NCI-H446 (cell line): ENCODE measurements at regions not wholly inside any gene's neighbourhood (a gene's known extent, or its start where the extent isn't known, plus 50 kb on each side); places are given as distances from the start of the nearest gene placed in this dataset.

Experiments used
- DNase-seq, 2 experiments: peaks; one replicate each; lab custom pipeline; 2025; lab: John Stamatoyannopoulos, UW

DNA sequence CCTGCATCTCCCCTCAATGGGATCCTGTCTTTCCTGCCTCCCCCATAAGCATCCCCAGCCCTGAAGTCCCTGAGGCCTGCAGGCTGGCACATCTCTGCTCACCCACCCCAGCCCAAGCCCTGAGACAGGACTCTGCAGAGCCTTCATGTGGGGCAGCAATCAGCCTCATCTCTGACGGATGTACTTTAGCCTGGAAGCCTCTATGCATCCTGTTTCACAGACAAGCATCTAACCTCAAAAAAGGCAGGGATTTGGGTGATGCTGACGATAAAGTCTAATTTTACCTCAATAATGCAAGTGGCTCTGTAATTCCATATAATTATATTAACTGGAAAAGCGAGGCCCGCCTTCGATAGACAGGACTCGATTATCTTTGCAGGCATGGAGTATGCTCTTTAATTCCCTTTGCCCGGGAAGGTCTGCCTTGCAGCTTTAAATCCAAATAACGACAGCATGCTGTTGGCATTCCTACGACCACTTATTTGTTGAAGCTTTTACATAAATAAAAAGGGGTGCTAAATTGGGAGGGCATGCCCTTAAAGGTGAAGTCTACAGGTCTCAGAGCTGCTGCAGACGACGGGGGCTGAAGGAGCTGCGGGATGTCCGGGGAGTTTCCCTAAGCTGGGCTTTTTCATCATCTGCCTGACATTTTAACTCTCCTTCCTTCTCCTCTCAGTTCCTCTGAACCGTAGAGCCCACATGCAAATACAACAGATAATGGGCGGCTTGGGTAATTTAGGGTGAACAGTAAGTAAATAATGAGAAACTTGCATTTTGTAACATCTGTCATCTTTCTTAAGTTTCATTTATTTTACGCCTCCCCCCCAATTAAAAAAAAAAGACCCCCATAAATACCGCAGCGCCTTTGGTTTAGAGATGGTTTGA is 211.5 kb downstream of the URI1 start:
- no peak for DNase-seq

DNA sequence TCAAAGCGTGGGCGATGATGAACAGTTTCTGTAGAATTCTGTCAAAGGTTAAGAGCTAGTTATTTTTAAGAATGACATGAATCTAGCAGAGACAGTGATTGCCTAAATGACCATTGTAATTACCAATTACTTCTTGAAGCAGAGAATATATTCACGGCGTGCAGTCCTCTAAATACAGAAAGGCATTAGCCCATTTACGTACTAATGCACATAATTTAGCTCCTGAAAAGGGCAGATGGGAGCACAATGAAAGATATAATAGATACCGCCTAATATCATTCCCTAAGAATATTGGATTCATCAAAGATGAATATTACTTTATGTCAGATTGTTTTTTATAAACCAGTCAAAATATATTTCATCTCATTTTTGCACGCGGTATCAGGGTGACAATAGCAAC is 212.4 kb downstream of the URI1 start:
- no peak for DNase-seq

DNA sequence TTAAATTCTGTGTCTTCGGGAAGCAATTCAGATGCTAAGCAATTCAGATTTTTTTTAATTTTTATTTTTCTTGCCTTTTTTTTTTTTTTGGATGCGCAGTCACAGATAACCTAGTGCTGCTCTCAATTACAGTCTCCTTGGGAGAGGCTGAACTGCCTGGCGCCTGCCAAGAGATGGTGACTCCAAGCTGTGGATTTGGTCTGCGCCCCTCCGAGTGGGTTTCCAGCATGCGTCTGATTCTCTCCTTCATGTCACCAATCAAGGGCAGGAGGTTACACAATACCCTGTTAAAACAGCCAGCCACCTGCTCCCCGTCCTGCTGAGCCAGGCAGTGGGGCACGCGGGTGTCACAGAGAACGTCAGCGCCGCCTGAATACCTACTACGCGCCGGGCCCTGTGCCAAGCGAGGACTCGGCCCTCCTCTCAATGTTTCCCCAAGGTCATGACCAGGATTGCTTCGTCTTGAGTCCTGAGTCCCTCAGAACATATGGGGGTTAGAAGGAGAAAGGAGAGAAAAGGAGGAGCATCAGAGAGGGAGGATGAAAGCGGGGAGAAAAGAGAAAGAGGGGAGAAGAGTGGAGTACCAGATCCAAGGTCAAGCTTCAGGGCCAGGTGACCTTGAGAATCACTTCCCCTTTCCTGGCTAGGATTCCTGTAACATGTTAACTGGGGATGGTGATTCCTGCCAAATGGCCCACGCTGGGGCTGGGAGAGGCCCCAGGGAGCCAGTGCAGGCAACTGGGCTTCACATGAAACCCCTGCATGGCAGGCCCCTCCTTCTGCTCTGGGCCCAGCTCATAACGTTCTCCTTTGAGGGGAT is 213.6 kb downstream of the URI1 start:
- DNase-seq: no peak

DNA sequence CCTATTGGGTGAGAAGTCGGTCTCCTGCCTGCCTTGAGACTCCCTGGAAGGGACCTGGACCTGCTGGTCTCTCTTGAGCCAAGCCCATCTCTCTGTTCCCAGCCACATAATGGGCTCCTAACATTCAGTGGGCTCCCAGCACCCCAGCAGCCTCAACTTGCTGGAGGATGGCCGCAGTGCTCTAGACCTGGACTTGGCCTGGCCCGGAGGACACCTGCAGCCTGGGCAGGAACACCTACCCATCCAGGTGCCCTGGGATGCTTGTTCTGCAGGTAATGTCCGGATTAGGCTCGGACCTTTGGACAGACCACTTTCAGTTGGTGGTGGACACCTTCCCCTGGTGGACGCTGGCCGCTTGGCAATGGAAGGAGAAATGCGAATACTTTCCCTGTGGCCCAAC is 214.6 kb downstream of the URI1 start:
- DNase-seq: no peak

DNA sequence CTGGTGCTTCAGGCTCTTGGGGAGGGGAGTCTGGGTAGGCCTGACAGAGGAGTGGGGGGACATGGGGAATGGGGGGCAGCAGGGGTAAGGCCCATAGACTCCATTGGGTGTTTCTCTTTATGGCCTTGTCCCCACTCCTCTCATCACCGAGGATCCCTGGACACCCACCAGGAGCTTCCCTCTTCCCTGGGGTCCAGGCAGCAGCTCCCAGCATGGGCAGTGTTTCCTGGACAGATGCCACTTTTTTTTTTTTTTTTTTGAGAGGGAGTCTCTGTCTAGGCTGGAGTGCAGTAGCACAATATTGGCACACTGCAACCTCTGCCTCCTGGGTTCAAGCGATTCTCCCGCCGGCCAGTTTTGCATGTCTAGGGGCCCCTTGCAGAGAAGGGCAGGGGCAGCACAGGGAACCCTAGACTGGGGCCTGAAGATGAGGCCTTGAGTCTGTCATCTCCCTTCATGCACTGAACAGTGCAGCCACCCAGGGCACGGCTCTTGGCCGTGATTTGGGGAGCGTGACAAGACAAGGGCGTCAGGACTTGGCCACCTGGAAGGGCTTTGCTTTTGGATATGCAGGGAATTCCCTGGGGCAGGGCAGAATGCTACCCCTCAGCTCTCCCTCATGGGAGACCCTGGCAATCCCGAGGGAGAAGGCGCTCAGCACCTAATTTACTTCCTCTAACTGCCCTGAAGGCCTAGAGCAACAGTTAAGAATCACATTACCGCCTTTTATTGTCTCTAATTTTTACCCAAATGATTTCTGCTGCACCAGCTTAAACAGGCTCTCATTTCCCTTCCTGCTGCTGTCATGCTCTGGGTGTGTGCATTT is 213.9 kb upstream of the ZNF536 start:
- DNase-seq: no peak

- DNase-seq: no peak
Measured at GRCh38 chr19:30158893-30159245, 213.3 kb upstream of the ZNF536 start.

DNA sequence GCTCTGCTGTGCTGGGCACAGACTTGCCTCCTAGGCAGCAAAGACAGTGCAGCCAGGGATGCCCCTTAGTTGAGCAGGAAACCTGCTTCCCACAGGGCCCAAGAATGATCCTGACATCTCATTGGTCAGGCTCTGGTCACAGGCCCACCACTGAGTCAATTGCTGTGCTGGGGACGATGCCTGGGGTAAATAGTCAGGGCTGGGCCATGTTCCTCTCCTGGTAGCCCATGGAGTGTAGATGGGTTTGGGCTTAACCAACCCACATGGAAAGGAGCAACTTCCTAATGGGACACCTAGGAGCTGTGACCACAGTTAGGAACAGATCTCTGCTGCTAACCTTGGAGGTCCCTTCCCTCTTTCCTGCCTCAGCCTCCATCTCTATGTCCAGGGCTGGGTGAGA is 212.5 kb upstream of the ZNF536 start:
- DNase-seq: no peak

DNA sequence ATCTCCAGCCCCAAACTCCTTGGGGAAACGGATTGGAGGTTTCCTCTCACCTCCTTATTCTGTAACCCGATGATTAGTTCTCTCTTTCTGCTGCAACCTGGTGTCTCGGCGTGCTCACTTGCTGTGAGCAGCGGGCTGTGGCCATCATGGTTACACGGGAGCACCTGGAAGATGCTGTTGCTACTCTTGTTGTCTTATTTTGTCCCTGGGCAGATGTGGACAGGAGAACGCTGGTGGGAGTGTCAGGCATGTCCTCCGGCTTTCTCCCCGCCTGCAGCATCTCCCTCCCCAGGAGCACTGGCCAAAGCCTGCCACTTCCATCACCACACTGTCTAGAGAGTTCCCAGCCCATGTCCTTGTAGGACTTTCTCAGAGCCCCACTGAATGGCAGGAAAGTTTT is 211.8 kb upstream of the ZNF536 start:
- DNase-seq: no peak

DNA sequence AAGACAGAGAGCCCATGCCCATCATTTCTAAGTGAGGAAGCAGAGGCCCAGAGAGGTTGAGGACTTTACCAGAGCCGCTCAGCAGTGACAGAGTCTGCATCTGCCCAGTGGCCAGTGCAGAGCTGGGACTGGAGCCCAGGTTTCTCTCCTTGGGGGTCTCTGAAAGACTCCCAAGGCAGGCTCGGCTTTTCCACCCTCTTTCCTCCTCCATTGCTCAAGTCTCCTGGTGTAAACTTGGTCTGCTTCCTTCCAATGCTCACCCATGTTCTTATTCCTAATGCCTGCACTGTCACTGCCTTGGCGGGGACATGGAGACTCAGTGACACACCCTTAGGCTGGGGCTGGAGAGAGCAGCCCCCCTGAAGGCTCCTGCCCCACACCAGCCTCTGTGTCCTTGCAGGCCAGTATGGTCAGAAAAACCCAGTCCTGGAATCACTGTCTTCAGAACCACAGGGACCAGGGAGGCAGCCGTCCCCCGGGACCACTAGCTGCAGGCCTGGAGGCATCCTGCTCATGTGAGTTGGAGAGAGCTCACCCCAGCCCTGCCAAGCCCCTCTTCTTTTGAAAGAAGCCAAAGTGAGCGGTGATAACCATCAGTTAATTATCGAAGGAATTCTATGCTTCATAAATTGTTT is 211.0 kb upstream of the ZNF536 start:
- no peak for DNase-seq

DNA sequence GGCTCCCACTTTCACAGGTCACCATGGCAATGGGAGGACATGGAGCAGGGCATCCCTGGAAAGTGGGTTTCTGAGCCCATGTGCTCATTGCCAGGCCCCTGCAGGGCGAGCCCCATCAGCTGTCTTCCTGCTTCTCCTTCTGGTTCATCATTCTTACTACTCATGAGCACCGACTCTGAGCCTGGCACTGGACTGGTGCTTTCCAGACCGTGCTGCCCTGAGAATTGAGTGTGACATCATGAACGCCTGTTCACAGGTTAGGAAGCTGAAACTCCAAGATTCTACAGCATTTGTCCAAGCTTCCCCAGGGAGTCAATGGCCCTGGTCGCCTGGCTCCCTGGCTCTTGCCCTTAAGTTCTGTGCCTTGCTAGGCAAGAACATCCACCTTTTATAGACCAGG is 210.4 kb upstream of the ZNF536 start:
- no peak for DNase-seq

DNA sequence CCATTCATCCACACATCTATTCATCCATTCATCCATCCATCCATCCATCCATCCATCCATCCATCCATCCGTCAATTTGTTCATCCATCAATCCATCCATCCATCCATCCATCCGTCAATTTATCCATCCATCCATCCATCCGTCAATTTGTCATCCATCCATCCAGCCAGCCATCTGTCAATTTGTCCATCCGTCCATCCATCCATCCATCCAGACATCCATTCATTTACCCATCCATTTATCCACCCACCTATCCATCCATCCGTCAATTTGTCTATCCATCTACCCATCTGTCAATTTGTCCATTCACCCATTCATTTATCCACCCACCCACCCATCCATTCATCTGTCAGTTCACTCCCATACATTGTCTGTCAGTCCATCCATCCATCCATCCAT is 209.5 kb upstream of the ZNF536 start:
- no peak for DNase-seq

GRCh38 chr19:30163663-30164062 is 208.5 kb upstream of the ZNF536 start:
- DNase-seq: no peak

DNA sequence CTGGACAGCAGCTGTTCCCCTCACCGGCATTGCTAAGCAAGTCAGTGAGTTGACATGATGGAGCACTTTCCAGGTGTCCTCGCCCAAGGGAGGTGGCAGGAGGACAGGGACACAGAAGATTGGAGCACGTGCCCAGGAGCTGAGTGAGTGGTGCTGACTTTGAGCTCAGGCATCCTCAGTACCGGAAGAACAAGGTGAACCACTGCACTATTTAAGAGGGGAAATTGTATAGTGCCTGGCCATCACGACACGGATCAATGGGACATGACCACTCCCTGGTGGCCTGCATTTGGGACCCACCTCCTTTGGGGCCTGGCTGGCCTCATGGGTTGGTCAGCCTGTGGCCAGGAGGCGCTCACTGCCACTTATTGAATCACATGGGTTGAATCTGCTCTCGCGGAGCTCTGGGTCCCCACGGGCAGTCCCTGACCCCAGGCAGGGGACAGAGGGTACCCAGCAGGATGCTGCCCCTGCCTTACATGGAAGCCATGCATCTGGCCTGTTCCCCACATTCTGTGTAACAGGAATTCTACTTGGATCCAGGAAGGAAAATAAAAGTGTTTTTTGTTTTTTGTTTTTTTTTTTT is 206.9 kb upstream of the ZNF536 start:
- no peak for DNase-seq

DNA sequence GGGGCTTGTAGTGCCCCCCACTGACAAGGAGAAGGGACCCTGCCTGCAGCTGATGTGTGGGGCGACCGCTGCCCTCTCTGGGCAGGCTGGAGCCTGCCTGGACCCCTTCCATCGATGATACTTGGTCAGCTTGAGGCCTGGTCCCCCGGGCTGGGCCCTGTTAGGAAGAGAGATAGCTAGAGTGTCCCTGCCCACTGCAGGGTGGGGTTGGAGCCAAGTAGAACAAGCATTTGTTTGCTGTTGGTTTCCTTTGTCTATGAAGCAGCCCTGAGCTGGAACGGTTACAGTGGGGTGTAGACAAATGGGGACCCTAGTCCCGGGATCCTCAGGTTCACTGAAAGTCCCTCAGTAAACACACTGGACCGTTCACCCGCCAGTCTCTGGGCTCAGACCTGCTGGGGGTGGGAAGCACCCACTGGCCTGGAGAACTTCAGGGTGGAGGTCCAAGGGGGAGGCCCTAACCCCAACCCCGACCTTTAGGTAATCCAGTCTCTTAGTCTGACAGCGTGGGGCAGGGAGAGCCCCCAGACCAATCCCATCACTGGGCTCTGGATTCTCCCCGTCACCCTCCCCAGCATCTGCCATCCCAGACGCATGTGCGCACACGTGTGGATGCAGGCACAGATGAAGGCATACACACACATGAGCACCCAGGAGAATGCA is 204.8 kb upstream of the ZNF536 start:
- no peak for DNase-seq

GRCh38 chr19:30167976-30168635 is 204.1 kb upstream of the ZNF536 start:
- no peak for DNase-seq

GRCh38 chr19:30168760-30169159 is 203.4 kb upstream of the ZNF536 start:
- DNase-seq: no peak

GRCh38 chr19:30169196-30169900 is 202.8 kb upstream of the ZNF536 start:
- DNase-seq: no peak

DNA sequence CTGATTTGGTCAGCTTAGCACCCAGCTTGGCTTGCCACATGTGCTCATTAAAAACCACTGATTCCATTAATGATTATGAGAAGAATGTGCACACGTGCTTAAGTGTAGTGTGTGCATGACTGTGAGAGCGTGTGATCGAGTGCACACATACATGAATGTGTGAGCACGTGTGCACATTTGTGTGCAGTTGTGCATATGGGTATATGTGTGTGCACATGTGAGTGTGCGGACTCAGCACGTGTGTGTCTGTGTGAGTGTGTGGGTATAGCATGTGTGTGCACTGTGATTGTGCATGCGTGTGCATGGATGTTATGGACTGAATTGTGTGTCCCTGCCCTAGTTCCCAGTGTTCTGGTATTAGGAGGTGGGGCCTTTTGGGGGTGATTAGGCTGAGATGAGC is 202.1 kb upstream of the ZNF536 start:
- no peak for DNase-seq

GRCh38 chr19:30170495-30171137 is 201.6 kb upstream of the ZNF536 start:
- DNase-seq: no peak
